SU-DHL-6 (cell line): ENCODE measurements at regions not wholly inside any gene's neighbourhood (a gene's known extent, or its start where the extent isn't known, plus 50 kb on each side); places are given as distances from the start of the nearest gene placed in this dataset.

ENCODE experiments used
- CTCF ChIP-seq: fragments of 200-600 bp; sonication (generic); IDR thresholded peaks from one replicate; pipeline ENCODE4 v1.5.1; 2017; ENCODE audit warnings: antibody characterized with exemption, mild to moderate bottlenecking, low read length, moderate library complexity; ENCODE audit not compliant: insufficient read depth, poor library complexity, severe bottlenecking
- EZH2phosphoT487 ChIP-seq: fragments of 200-600 bp; sonication (generic), shearing (Covaris generic); conservative IDR thresholded peaks from 2 replicates; pipeline ENCODE4 v1.6.1; 2018; ENCODE audit warnings: mild to moderate bottlenecking, antibody characterized with exemption, low read length, moderate library complexity, mixed read lengths

DNA sequence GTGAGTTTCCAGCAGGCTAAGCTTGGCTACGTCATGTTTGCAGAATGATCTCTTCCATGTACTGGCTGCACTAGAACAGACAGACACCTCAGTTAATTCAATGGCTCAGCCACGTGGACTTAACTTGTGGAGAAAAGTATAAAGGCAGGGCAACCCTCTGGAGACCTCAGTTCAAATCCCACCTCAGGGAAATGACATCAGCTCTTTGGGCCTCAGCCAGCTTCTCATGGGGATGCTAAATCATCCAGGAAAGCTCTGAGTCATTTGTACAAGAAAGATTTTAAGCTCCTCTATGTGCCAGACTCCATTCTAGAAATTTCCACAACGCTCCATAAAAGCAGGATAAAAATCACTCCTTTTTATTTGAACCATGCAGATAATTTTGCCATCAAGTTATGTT, 128.5 kb upstream of the SALL4 start:
- TF ChIP-seq CTCF (no peak), EZH2phosphoT487 (no peak)
